Lung (tissue), 11 donors: ENCODE measurements at regions not wholly inside any gene's neighbourhood (a gene's known extent, or its start where the extent isn't known, plus 50 kb on each side); places are given as distances from the start of the nearest gene placed in this dataset.

Experiments
- ATAC-seq: fragments of 200-7000 bp; cut with Tn5 transposase; one replicate; pipeline ENCODE4 v1.9.1; 2020; ENCODE audit warnings: moderate number of reproducible peaks; ENCODE audit not compliant: insufficient read depth, low FRiP score
- DNase-seq, 3 donors: peaks; one replicate each; pipeline ENCODE4 v3.0.0-alpha.2; 2013 to 2017
- H3K27ac ChIP-seq, 2 donors: one replicate each; pipeline ENCODE4 v1.5.1; 2013; ENCODE audit warnings: mild to moderate bottlenecking in 2 of 2, moderate library complexity in 2 of 2, control low read depth in 1 of 2, inconsistent platforms in 1 of 2, low read depth in 1 of 2, low read length in 1 of 2
- H3K27me3 ChIP-seq, 3 donors: one replicate each; pipeline ENCODE4 v1.5.1; 2013; ENCODE audit warnings: low read length in 2 of 3; ENCODE audit not compliant: control insufficient read depth in 3 of 3, insufficient read depth in 3 of 3
- H3K36me3 ChIP-seq, 4 donors: one replicate each; pipeline ENCODE4 v1.5.1; 2013; ENCODE audit warnings: low read length in 4 of 4, mild to moderate bottlenecking in 1 of 4, moderate library complexity in 1 of 4; ENCODE audit not compliant: control insufficient read depth in 4 of 4, insufficient read depth in 4 of 4
- H3K4me1 ChIP-seq, 5 donors: one replicate each; pipeline ENCODE4 v1.5.1; 2013; ENCODE audit warnings: low read length in 5 of 5, mild to moderate bottlenecking in 2 of 5, moderate library complexity in 1 of 5; ENCODE audit not compliant: control insufficient read depth in 5 of 5, insufficient read depth in 5 of 5
- H3K4me3 ChIP-seq: one replicate; pipeline ENCODE4 v1.5.1; 2013; ENCODE audit warnings: mild to moderate bottlenecking, control low read depth, moderate library complexity
- H3K9ac ChIP-seq, 2 donors: one replicate each; pipeline ENCODE4 v1.5.1; 2013; ENCODE audit warnings: low read length in 2 of 2, control low read depth in 1 of 2; ENCODE audit not compliant: insufficient read depth in 1 of 2
- H3K9me3 ChIP-seq, 4 donors: one replicate each; pipeline ENCODE4 v1.5.1; 2013; ENCODE audit warnings: low read length in 3 of 4, mild to moderate bottlenecking in 1 of 4, moderate library complexity in 1 of 4; ENCODE audit not compliant: control insufficient read depth in 4 of 4, insufficient read depth in 3 of 4
- CTCF ChIP-seq: IDR thresholded peaks from 2 replicates; pipeline ENCODE4 v1.5.1; 2012; ENCODE audit warnings: mild to moderate bottlenecking; ENCODE audit errors: control extremely low read depth, extremely low read depth
- WGBS, 2 donors: extraction: QIAGEN DNeasy Blood & Tissue Kit; methylation state at CpG; one replicate each; pipeline ENCODE4 v1.1.7; 2013; 5-methylcytosine and 5-hydroxymethylcytosine counted together
- donor health status: control.
- donor health status: control.
- donor health status: Bipolar disorder and iron deficiency.
- donor health status: healthy.
- donor health status: DM: yes; HTN: yes; CAD: no.

- DNase-seq (peak; percentile 81 to 85 (median 85)), ATAC-seq (no peak)
- H3K4me1 ChIP-seq = peaks cover 14 to 57% (median 24%) of the 10 kb centered on the region in 5 donors
- H3K27me3 ChIP-seq = peaks cover 0 to 3% (median 0%) of the 10 kb centered on the region in 3 donors
- no peaks in the 10 kb centered on the region for H3K9me3 ChIP-seq
- TF ChIP-seq CTCF = no peak
- no peaks in the 10 kb centered on the region for H3K36me3 ChIP-seq
- no peak overlapping the region for H3K4me3 ChIP-seq
- no peak overlapping the region for H3K9ac ChIP-seq
- peak overlapping the region in 1 of 2 donors; percentile 53 for H3K27ac ChIP-seq
- 57 to 64% methylated on average over 27 of the region's 27 CpGs for WGBS, 2 donors
Measured at GRCh38 chr15:70153921-70154717, 56.4 kb upstream of the TLE3 start.

GRCh38 chr15:70152070-70152480 lies 54.4 kb upstream of the TLE3 start:
- Histone ChIP-seq H3K27ac (no peak overlapping the region), H3K9me3 (no peaks in the 10 kb centered on the region), H3K27me3 (peaks cover 0 to 3% (median 0%) of the 10 kb centered on the region in 3 donors), H3K36me3 (no peaks in the 10 kb centered on the region), H3K4me3 (no peak overlapping the region), H3K4me1 (peaks cover 14 to 39% (median 24%) of the 10 kb centered on the region in 5 donors), H3K9ac (no peak overlapping the region)
- no peak for TF ChIP-seq CTCF
- ATAC-seq (no peak), DNase-seq (peak; percentile 57 to 76 (median 66))
- 22 to 37% methylated on average over 3 of the region's 3 CpGs for WGBS, 2 donors

GRCh38 chr15:70151462-70151861 lies 53.7 kb upstream of the TLE3 start:
- Histone ChIP-seq H3K36me3 (no peaks in the 10 kb centered on the region), H3K9ac (no peak overlapping the region), H3K4me3 (no peak overlapping the region), H3K4me1 (peaks cover 14 to 33% (median 22%) of the 10 kb centered on the region in 5 donors), H3K9me3 (no peaks in the 10 kb centered on the region), H3K27ac (no peak overlapping the region), H3K27me3 (peaks cover 0 to 3% (median 0%) of the 10 kb centered on the region in 3 donors)
- TF ChIP-seq CTCF = no peak
- ATAC-seq = no peak
- DNase-seq = no peak
- 83 to 88% methylated on average over 4 of the region's 4 CpGs for WGBS, 2 donors
